Progenitor cell of endocrine pancreas (in vitro differentiated cells): ENCODE measurements at regions not wholly inside any gene's neighbourhood (a gene's known extent, or its start where the extent isn't known, plus 50 kb on each side); places are given as distances from the start of the nearest gene placed in this dataset.

ENCODE experiments used
- DNase-seq: peaks from one replicate; pipeline ENCODE4 v3.0.0; 2021; ENCODE audit warnings: low spot score; ENCODE audit not compliant: unreplicated experiment
- H3K27ac Mint-ChIP-seq: 2 replicates; pipeline ENCODE4 v1.8.0; 2021; ENCODE audit warnings: mild to moderate bottlenecking, moderate library complexity, mixed read lengths
- H3K27me3 Mint-ChIP-seq: 2 replicates; pipeline ENCODE4 v1.8.0; 2021; ENCODE audit warnings: mixed read lengths
- H3K36me3 Mint-ChIP-seq: 2 replicates; pipeline ENCODE4 v1.8.0; 2022; ENCODE audit warnings: mixed read lengths; ENCODE audit not compliant: insufficient read depth
- H3K4me1 Mint-ChIP-seq: 2 replicates; pipeline ENCODE4 v1.8.0; 2021; ENCODE audit warnings: low read depth, mixed read lengths
- H3K4me3 Mint-ChIP-seq: 2 replicates; pipeline ENCODE4 v1.8.0; 2021; ENCODE audit warnings: low read depth, mild to moderate bottlenecking, moderate library complexity, mixed read lengths
- H3K9me3 Mint-ChIP-seq: 2 replicates; pipeline ENCODE4 v1.8.0; 2021; ENCODE audit warnings: low read depth, mixed read lengths
- CTCF ChIP-seq: fragments of 200-600 bp; sonication (generic); IDR thresholded peaks from one replicate; pipeline ENCODE4 v1.5.0; 2021; ENCODE audit warnings: antibody characterized with exemption, mild to moderate bottlenecking; ENCODE audit not compliant: unreplicated experiment

GRCh38 chr2:18648161-18648560 lies 58.8 kb upstream of the NT5C1B start:
- Mint-ChIP-seq H3K27me3 (no peaks in the 10 kb centered on the region), H3K36me3 (no peaks in the 10 kb centered on the region), H3K9me3 (no peaks in the 10 kb centered on the region), H3K4me1 (peaks cover 3% of the 10 kb centered on the region), H3K27ac (no peak overlapping the region), H3K4me3 (no peak overlapping the region)
- no peak for DNase-seq
- TF ChIP-seq CTCF: no peak

- H3K4me3 Mint-ChIP-seq: no peak overlapping the region
- H3K36me3 Mint-ChIP-seq: no peaks in the 10 kb centered on the region
- H3K27ac Mint-ChIP-seq: no peak overlapping the region
- no peaks in the 10 kb centered on the region for H3K27me3 Mint-ChIP-seq
- peaks cover 3% of the 10 kb centered on the region for H3K4me1 Mint-ChIP-seq
- no peak for TF ChIP-seq CTCF
- no peaks in the 10 kb centered on the region for H3K9me3 Mint-ChIP-seq
- no peak for DNase-seq
Observed at GRCh38 chr2:18647731-18648130, 58.4 kb upstream of the NT5C1B start.

GRCh38 chr2:18645315-18645714 lies 55.9 kb upstream of the NT5C1B start:
- no peaks in the 10 kb centered on the region for H3K27me3 Mint-ChIP-seq
- no peak for TF ChIP-seq CTCF
- no peak for DNase-seq
- H3K9me3 Mint-ChIP-seq: no peaks in the 10 kb centered on the region
- no peak overlapping the region for H3K27ac Mint-ChIP-seq
- no peak overlapping the region for H3K4me3 Mint-ChIP-seq
- H3K36me3 Mint-ChIP-seq: no peaks in the 10 kb centered on the region
- peaks cover 3% of the 10 kb centered on the region for H3K4me1 Mint-ChIP-seq

- Mint-ChIP-seq H3K27ac (no peak overlapping the region), H3K27me3 (no peaks in the 10 kb centered on the region), H3K4me1 (peaks cover 3% of the 10 kb centered on the region), H3K36me3 (no peaks in the 10 kb centered on the region), H3K4me3 (no peak overlapping the region), H3K9me3 (no peaks in the 10 kb centered on the region)
- no peak for TF ChIP-seq CTCF
- no peak for DNase-seq
Observed at GRCh38 chr2:18644115-18644462, 54.7 kb upstream of the NT5C1B start.

- peaks cover 3% of the 10 kb centered on the region for H3K4me1 Mint-ChIP-seq
- TF ChIP-seq CTCF: no peak
- no peak for DNase-seq
- H3K36me3 Mint-ChIP-seq: no peaks in the 10 kb centered on the region
- no peak overlapping the region for H3K4me3 Mint-ChIP-seq
- H3K9me3 Mint-ChIP-seq: no peaks in the 10 kb centered on the region
- H3K27ac Mint-ChIP-seq: no peak overlapping the region
- H3K27me3 Mint-ChIP-seq: no peaks in the 10 kb centered on the region
Observed at GRCh38 chr2:18643326-18644114, 54.2 kb upstream of the NT5C1B start.
